ENCODE measurements at regions not wholly inside any gene's neighbourhood (a gene's known extent, or its start where the extent isn't known, plus 50 kb on each side); places are given as distances from the start of the nearest gene placed in this dataset.
"Not testable (repeated sequence)": the region's sequence is repeated elsewhere in the genome, so short reads cannot be mapped to it uniquely, and the experiment has no call there.

GRCh38 chr11:33974804-33975203 lies 76.7 kb upstream of the CAPRIN1 start:
- in situ Hi-C loops (cut with MboI; ENCODE audit: low sequenced_read_pairs): loop anchor here (5.0 kb wide), 1 partner anchor 113 kb away; no protein-coding TSS in a partner anchor

DNA sequence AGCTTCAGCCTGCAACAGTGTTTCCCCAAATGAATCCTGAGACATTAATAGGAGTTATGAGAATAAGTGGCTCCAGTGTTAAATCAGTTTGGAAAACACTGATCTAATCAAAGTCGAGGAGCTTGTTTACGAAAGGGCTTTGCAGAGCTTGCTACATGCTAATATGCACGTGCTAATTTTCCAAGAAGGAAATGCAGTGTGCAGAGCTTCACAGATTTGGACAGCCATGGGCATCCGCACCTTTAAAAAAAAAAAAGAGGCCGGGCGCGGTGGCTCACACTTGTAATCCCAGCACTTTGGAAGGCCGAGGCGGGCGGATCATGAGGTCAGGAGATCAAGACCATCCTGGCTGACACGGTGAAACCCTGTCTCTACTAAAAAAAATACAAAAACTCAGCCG lies 79.7 kb upstream of the LMO2 start:
- in situ Hi-C loops (cut with MboI; ENCODE audit: low sequenced_read_pairs): loop anchor here (5.0 kb wide), 1 partner anchor 109 kb away; no protein-coding TSS in a partner anchor

GRCh38 chr11:33970984-33971466 lies 79.1 kb upstream of the LMO2 start:
- in situ Hi-C loops (cut with MboI; ENCODE audit: low sequenced_read_pairs): loop anchor here (5.0 kb wide), 1 partner anchor 109 kb away; no protein-coding TSS in a partner anchor

DNA sequence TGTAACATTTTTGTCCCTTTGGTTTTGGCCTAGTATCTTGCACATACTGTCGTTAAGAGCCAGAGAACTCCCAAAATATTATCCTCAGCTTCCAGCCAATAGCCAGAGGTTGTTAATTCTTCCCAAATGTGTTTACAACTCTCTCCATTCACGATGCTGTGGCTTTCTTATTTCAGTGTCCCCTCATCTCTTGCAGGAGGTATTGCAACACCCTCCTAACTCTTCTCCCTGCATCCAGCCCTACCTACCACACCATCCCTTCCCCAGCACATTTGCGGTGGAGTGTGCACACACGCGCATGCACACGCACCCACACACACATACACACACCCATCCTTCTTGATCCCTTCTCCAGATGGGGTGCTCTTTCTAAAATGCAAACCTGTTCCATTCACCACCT lies 75.6 kb upstream of the LMO2 start:
- in situ Hi-C loops (cut with MboI; ENCODE audit: low sequenced_read_pairs): no loop called here

DNA sequence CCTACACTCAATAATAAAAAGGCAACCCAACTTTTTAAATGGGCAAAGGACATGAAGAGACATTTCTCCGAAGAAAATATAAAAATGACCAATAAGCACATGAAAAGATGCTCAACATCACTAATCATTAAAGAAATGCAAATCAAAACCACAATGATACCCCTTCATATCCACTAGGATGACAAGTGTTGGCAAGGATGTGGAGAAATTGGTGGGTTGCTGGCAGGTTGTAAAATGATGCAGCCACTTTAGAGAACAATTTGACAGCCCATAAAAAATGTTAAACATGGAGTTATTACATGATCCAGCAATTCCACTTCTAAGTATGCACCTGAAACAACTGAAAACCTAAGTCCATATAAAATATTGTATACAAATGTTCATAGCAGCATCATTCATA lies 73.2 kb upstream of the LMO2 start:
- in situ Hi-C loops (cut with MboI; ENCODE audit: low sequenced_read_pairs): no loop called here

GRCh38 chr11:33959855-33960400 lies 68.1 kb upstream of the LMO2 start:
- in situ Hi-C loops (cut with MboI; ENCODE audit: low sequenced_read_pairs): no loop called here

- in situ Hi-C loops (cut with MboI; ENCODE audit: low sequenced_read_pairs): no loop called here
Measured at GRCh38 chr11:33957304-33957917, 65.5 kb upstream of the LMO2 start.

DNA sequence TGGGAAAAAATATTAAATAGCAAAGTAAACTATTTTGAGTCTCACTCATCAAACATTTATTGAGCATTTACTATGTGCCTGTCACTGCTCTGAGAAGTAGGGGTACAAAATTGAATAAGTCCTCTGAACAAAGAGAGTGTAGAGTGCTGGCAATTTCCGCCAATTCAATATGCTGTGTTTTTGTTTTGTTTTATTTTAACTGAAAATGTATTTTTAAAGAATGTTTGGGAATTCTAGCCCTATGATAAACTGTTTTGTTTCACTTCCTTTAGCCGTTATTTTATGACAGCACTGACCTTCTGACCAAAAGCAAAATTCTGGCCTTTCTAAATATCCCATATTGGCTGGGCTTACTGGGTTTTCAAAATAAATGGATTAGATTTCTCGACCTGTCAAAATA lies 64.7 kb upstream of the LMO2 start:
- in situ Hi-C loops (cut with MboI; ENCODE audit: low sequenced_read_pairs): no loop called here

DNA sequence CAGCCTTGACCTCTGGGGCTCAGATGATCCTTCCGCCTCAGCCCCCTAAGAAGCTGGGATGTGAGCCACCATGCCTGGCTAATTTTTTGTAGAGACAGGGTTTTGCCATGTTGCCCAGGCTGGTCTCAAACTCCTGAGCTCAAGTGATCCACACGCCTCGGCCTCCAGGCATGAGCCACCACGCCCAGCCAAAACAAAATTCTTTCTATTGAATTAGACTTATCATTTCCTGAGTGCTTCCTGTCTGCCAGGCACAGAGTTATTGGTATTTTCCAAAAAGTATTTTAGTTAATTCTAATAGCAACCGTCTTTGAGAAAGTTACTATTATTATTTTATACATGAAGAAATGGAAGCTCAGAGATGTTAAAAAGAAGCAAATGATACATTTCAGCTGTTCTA lies 61.4 kb upstream of the LMO2 start:
- in situ Hi-C loops (cut with MboI; ENCODE audit: low sequenced_read_pairs): no loop called here

DNA sequence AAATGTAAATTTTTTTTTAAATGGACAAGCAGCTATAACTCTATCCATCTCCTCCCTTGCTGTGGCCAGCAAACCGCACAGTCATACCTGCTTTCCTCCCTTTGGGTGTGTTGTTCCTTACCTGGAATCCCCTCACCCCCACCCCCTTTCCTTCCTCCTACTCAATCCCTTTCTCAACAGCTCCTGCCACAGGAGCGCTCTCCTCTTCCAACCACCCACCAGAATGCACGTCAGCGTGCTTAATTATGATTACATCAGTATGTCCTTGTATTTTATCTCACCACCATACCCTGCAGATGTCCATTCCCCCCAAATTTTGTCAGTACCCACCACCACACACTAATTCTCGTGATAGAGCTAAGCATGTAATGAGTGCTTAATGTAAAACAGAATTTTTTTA lies 60.9 kb upstream of the LMO2 start:
- in situ Hi-C loops (cut with MboI; ENCODE audit: low sequenced_read_pairs): no loop called here

GRCh38 chr11:33949252-33949913 lies 57.5 kb upstream of the LMO2 start:
- in situ Hi-C loops (cut with MboI; ENCODE audit: low sequenced_read_pairs): no loop called here

GRCh38 chr11:33948494-33948893 lies 56.6 kb upstream of the LMO2 start:
- in situ Hi-C loops (cut with MboI; ENCODE audit: low sequenced_read_pairs): no loop called here

GRCh38 chr11:33947918-33948317 lies 56.0 kb upstream of the LMO2 start:
- in situ Hi-C loops (cut with MboI; ENCODE audit: low sequenced_read_pairs): not testable (repeated sequence)

- in situ Hi-C loops (cut with MboI; ENCODE audit: low sequenced_read_pairs): no loop called here
Measured at GRCh38 chr11:33946930-33947329, 55.1 kb upstream of the LMO2 start.

- in situ Hi-C loops (cut with MboI; ENCODE audit: low sequenced_read_pairs): no loop called here
Measured at GRCh38 chr11:33945481-33946268, 53.8 kb upstream of the LMO2 start.

GRCh38 chr11:33944693-33945424 lies 53.0 kb upstream of the LMO2 start:
- in situ Hi-C loops (cut with MboI; ENCODE audit: low sequenced_read_pairs): no loop called here

GRCh38 chr11:33944345-33944692 lies 52.4 kb upstream of the LMO2 start:
- in situ Hi-C loops (cut with MboI; ENCODE audit: low sequenced_read_pairs): no loop called here

DNA sequence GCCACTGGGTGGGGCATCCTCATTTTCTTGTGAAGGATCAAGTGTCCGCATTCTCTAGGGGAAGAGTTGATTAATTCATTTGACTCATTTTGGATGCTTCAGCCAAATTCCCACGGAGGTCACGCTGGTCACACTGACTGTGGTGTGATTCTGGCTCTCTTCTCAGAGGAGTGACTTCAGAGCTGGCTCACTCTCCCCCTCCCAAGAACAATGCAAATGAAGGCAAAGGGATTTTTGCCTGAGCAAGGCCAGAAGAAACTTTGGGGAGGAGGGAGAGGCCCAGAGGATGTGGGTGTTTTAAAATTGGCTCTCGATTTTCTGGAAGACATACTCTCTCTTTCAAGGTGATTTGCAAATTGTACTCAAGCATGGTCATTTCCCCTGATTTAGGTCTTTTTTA lies 51.1 kb upstream of the LMO2 start:
- in situ Hi-C loops (cut with MboI; ENCODE audit: low sequenced_read_pairs): no loop called here

- in situ Hi-C loops (cut with MboI; ENCODE audit: low sequenced_read_pairs): no loop called here
Measured at GRCh38 chr11:33941637-33942160, 49.8 kb upstream of the LMO2 start.
